Activated CD8-positive, alpha-beta memory T cell treated with anti-CD3 and anti-CD28 coated beads for 36 hours (primary cell): ENCODE measurements at regions not wholly inside any gene's neighbourhood (a gene's known extent, or its start where the extent isn't known, plus 50 kb on each side); places are given as distances from the start of the nearest gene placed in this dataset.
"Not testable (repeated sequence)": the region's sequence is repeated elsewhere in the genome, so short reads cannot be mapped to it uniquely, and the experiment has no call there.

Experiments
- CTCF ChIA-PET: fragments of 350-600 bp; sonication (Branson Sonifier 250); formaldehyde crosslinking; loops from one replicate; lab custom pipeline; 2021; ENCODE audit warnings: antibody characterized with exemption; lab: Charles Lee
- POLR2A ChIA-PET: fragments of 350-600 bp; sonication (Branson Sonifier 250); formaldehyde crosslinking; loops from one replicate; lab custom pipeline; 2021; ENCODE audit warnings: antibody characterized with exemption; lab: Charles Lee

GRCh38 chr3:51588724-51589123 lies 50.2 kb downstream of the RAD54L2 start:
- POLR2A ChIA-PET, result no interaction called here
- CTCF ChIA-PET, result interaction anchor here (0.7 to 0.8 kb wide), 2 partner anchors 11 to 316 kb away, joined by 3 to 4 read pairs; no protein-coding TSS in a partner anchor

- POLR2A ChIA-PET, result no interaction called here
- CTCF ChIA-PET, result interaction anchor here (0.5 to 0.6 kb wide), 2 partner anchors 21 to 68 kb away, joined by 3 read pairs; no protein-coding TSS in a partner anchor
These were observed 52.7 kb downstream of the RAD54L2 start for GRCh38 chr3:51591231-51591630.

DNA sequence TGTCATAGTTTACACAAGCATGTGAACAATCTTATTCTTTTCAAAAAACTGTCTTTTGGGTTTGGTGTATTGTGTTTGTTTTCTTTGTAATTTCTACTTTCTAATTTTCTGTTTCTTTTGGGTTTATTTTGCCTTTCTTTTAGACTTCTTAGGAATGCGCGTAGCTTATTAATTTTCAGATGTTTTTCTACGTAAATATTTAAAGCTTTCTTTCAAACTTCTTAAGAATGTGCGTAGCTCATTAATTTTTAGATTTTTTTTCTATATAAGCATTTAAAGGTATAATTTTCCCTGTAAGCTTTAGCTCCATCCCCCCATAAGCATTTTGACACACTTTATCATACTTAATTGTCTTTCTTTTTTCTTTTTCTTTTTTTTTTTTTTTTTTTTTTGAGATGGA lies 55.2 kb downstream of the RAD54L2 start:
- CTCF ChIA-PET, result interaction anchor here (0.6 to 1.0 kb wide), 3 partner anchors 133 to 388 kb away, joined by 3 to 4 read pairs (median 3); no protein-coding TSS in a partner anchor

DNA sequence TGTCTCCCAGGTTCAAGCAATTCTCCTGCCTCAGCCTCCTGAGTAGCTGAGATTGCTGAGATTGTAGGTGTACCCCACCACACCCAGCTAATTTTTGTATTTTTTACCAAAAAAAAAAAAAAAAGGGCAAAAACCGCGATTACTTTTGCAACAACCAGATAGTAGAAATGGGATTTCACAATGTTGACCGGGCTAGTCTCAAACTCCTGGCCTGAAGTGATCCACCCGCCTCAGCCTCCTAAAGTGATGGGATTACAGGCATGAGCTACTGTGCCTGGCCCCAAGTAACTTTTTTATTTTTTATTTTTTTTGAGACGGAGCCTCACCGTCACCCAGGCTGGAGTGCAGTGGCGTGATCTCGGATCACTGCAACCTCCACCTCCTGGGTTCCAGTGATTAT lies 61.1 kb downstream of the RAD54L2 start:
- CTCF ChIA-PET, result interaction anchor here (0.8 kb wide), 1 partner anchor 11 kb away, joined by 4 read pairs; no protein-coding TSS in a partner anchor
- POLR2A ChIA-PET, result not testable (repeated sequence)

More for the DNA sequence above, 55.2 kb downstream of the RAD54L2 start:
- POLR2A ChIA-PET, result no interaction called here

DNA sequence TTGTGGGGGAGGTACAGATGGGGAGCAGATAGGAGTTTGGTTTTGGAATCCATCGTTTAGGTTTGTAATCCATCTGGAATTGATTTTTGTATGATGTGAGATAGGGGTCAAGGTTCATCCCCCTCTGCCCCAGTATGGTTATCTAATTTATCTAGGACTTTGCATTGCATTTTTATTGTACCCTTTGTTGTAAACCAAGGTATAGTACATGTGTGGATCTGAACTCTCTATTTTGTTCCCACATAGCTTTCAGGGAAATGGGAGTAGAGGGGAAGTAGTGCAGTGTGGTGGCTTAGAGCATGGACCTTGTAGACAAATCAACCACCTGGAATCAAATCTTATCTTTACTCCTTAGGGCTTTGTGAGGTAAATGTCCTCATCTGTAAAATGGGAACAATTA lies 65.7 kb downstream of the RAD54L2 start:
- CTCF ChIA-PET, result interaction anchor here (0.6 kb wide), 1 partner anchor 113 kb away, joined by 4 read pairs; no protein-coding TSS in a partner anchor
- POLR2A ChIA-PET, result no interaction called here

- CTCF ChIA-PET, result no interaction called here
These were observed 65.1 kb upstream of the TEX264 start for GRCh38 chr3:51605938-51606337.

DNA sequence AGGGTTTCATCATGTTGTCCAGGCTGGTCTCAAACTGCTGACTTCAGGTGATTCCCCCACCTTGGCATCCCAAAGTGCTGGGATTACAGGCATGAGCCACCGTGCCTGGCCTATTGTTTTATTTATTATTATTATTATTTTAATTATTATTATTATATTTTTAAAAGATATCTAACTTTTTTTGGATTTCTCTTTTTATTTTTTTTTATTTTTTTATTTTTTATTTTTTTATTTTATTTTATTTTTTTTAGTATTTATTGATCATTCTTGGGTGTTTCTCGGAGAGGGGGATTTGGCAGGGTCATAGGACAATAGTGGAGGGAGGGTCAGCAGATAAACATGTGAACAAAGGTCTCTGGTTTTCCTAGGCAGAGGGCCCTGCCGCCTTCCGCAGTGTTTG lies 64.2 kb upstream of the TEX264 start:
- CTCF ChIA-PET, POLR2A ChIA-PET: not testable (repeated sequence)

More at GRCh38 chr3:51605938-51606337, 65.1 kb upstream of the TEX264 start:
- POLR2A ChIA-PET, result interaction anchor here (0.5 kb wide), 1 partner anchor 9 kb away, joined by 9 read pairs; no protein-coding TSS in a partner anchor

GRCh38 chr3:51607591-51608325 lies 63.3 kb upstream of the TEX264 start:
- POLR2A ChIA-PET, CTCF ChIA-PET: not testable (repeated sequence)

- POLR2A ChIA-PET, result no interaction called here
- CTCF ChIA-PET, result interaction anchor here (0.7 kb wide), 1 partner anchor 184 kb away, joined by 3 read pairs; no protein-coding TSS in a partner anchor
These were observed 60.3 kb upstream of the TEX264 start for GRCh38 chr3:51610708-51611107.

GRCh38 chr3:51617597-51617996 lies 53.5 kb upstream of the TEX264 start:
- POLR2A ChIA-PET, result no interaction called here
- CTCF ChIA-PET, result no interaction called here

DNA sequence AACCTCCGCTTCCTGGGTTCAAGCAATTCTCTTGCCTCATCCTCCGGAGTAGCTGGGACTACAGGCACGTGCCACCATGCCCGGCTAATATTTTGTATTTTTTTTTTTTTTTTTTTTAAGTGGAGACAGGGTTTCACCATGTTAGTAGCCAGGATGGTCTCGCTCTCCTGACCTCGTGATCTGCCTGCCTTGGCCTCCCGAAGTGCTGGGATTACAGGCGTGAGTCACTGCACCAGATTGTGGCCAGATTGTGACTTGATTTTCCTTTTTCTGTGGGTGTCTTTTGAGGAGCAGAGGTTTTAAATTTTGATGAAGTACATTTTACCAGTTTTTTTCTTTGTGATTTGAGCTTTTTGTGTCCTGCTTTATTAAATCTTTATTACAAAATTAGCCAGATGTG lies 53.0 kb upstream of the TEX264 start:
- POLR2A ChIA-PET, CTCF ChIA-PET: not testable (repeated sequence)

DNA sequence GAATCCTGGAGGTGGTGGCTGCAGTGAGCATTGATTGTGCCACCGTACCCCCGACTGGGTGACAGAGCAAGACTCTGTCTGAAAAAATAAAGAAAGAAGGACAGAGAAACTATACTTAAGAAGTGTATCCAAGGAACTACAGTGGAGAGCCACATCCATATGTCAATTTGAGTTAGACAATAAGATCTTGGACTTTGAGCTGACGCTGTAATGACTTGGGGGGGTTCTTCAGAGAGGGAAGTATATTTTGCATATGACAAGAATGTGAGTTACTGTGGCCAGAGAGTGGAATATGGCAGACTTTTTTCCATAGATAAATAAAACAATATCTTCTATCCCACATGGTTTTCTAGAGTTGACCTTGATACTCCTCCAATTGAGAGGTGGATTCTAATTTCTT lies 52.6 kb upstream of the TEX264 start:
- CTCF ChIA-PET, result no interaction called here
- POLR2A ChIA-PET, result no interaction called here

- POLR2A ChIA-PET, result no interaction called here
- CTCF ChIA-PET, result interaction anchor here (0.6 kb wide), 1 partner anchor 50 kb away, joined by 3 read pairs; no protein-coding TSS in a partner anchor
These were observed 51.1 kb upstream of the TEX264 start for GRCh38 chr3:51619983-51620382.

DNA sequence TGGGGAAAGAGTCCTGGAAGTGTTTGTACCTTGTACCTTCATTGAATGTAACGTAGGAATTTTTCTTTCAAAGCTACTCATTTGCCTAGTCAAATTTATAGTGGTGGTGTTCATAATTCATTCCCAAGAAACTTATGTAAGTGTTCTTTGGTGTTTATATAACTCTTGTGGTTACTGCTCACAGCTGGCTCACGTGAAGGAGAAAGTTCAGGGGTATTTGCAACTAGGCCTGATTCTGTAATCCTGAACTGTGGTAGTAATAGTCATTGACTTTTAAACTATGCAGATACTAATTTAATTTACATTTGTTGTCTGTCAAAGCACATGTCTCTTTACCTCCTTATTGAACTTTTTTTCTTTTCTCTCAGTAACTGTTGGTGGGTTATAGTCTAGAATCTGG lies 50.5 kb upstream of the TEX264 start:
- CTCF ChIA-PET, result interaction anchor here (0.6 kb wide), 1 partner anchor 50 kb away, joined by 3 read pairs; no protein-coding TSS in a partner anchor
- POLR2A ChIA-PET, result no interaction called here

GRCh38 chr3:51621091-51621892 lies 49.8 kb upstream of the TEX264 start:
- ChIA-PET CTCF (no interaction called here), POLR2A (no interaction called here)
